Inferior parietal cortex (tissue), 1 donor: ENCODE measurements at regions not wholly inside any gene's neighbourhood (a gene's known extent, or its start where the extent isn't known, plus 50 kb on each side); places are given as distances from the start of the nearest gene placed in this dataset.

Source experiments
- DNase-seq: peaks from one replicate; pipeline ENCODE4 v3.0.0-alpha.2; 2016; ENCODE audit errors: extremely low spot score

- DNase-seq, result no peak
These were observed 519.6 kb upstream of the RAB6C start for GRCh38 chr2:129459881-129460280.

GRCh38 chr2:129460299-129461198, 518.9 kb upstream of the RAB6C start:
- DNase-seq, result no peak

DNA sequence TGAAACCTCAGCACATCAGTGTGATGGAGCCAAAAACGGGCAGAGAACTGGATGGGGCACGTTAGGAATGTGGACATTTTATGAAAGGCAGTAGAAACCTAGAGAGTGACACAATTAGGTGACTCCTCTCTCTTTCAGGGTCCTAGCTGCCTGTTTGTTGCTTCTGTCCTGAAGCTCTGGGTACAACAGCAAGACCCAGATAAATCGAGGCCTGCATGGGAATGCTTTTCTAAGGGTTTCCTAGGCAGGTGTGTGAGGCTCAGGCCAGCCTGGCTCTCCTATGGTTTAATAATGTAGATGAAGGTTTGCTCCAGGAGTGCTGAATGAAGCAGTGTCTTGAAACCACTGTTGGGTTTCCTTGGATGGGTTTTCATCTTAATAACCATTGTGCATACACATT, 517.1 kb upstream of the RAB6C start:
- DNase-seq, result no peak

DNA sequence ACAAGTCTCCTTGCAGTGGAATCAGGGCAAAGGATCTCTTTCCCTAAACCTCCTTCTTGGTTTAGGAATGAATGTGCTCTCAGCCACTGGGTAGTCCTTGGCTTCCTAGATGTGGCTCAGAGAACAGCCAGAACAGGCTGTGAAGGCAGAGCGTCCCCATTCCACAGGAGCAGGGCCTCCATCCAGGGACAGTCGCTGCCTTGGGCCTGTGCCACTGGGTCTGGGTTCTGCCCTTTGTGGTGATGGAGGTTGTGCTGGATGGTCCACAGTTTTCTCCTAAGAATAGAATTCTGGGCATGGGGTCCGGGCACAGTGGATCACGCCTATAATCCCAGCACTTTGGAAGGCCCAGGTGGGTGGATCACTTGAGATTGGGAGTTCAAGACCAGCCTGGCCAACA, 516.5 kb upstream of the RAB6C start:
- DNase-seq, result no peak

- no peak for DNase-seq
These were observed 515.4 kb upstream of the RAB6C start for GRCh38 chr2:129464036-129464435.

- no peak for DNase-seq
These were observed 514.8 kb upstream of the RAB6C start for GRCh38 chr2:129464631-129465030.

DNA sequence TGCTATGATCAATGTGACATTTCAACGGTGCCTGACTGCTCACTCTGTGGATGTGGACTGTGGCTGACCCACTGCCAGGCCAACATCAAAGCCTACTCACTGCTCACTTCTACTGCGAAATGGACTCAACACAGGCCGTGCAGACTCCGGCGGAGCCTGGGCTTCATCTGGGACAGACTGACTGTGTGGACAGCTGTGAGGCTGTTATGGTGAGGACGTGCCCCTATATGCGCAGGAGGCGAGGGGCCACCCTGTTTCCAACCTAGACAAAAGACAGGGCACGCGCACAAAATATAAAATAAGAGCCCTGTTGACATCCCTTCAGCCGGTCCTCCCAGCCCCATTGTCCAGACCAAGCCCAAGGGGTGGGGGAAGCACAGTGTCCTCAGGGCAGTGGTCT, 514.4 kb upstream of the RAB6C start:
- DNase-seq, result no peak

GRCh38 chr2:129466389-129466788, 513.1 kb upstream of the RAB6C start:
- DNase-seq, result no peak

- DNase-seq, result no peak
These were observed 512.3 kb upstream of the RAB6C start for GRCh38 chr2:129467012-129467779.

GRCh38 chr2:129467941-129468340, 511.5 kb upstream of the RAB6C start:
- no peak for DNase-seq

DNA sequence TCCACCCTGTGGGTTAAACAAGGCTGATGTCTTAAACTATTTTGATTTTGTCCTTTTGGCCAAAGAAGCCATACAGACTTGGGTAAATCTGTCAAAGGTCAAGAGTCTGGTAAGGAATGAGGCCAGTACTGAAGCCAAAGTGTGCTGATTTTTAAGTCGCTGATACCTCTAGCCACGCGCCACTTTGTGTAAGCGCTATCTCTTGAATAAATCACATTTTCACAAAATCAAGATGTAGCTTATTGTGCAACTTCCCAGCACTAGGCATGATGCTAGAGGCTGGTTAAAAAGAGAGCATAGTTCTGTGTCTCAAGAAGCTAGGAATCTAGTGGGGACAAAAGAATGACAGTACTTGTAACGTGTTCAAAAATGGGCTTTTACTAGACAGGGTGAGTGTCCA, 510.6 kb upstream of the RAB6C start:
- peak; percentile 13 for DNase-seq

- peak; percentile 16 for DNase-seq
These were observed 510.1 kb upstream of the RAB6C start for GRCh38 chr2:129469389-129469788.

DNA sequence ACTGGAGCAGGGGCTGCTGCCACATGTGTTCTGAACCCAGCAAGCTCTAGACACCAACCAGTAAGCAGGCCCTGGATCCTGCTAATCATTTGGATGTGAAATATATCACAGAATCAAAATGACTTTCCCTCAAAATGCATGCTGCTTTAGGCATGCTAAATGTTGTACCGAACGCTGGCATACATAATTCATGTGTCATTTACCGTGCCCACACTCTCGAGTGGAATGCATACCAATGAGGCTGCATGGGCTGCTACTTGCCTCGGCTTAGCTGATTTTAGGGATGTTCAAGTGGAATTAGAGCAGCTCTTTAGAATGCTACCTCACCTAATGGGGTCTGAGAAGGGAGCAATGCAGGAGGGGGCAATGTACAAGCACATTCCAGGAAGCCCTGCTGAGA, 509.6 kb upstream of the RAB6C start:
- no peak for DNase-seq

DNA sequence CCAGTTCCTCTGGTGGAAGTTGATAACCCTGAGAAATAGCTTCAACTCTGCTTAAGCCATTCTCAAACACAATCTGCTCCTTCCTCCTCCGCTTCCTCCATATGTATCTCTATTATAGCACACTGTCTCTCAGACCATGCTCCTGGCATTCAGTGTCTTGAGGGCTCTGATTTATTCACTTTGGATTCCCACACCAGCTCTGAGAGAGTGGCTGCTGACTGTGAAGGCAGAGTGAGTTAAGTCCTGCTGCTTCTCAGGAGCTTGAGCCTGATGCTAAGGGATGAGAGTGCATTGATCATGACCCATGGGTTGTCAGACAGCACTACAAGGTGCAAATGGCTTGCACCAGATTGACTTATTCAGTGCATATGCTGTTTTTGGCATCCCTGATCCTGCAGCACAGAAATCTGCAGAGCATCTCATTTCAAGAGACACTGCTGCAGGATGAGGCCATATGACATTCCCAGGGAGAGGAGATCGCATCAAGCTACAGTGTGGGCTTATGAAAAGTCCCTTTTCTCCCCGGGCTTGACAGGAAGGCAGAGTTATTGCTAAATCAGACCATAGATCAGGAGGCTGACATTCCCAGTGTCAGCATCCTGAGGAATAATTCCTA, 500.5 kb upstream of the RAB6C start:
- DNase-seq, result peak; percentile 17

DNA sequence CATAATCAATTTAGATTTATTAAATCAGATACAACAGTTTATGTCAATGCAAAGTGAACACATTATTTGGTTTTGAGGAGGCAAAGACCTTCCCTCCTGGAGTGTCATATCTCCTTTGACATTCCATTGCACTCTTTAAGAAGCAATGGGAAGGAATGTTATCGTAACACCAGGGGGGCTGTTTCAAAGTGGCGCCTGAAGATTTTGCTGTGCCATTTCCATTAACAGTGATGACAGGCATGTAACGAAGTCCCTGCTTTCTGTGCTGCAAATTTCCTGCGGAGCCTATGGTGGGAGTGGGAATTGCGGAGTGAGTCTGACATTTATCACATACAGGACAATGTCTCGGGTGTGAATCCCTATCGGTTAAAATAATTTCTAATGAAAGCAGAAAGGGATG, 499.6 kb upstream of the RAB6C start:
- no peak for DNase-seq

GRCh38 chr2:129480790-129481189, 498.7 kb upstream of the RAB6C start:
- no peak for DNase-seq

GRCh38 chr2:129481306-129482219, 497.9 kb upstream of the RAB6C start:
- no peak for DNase-seq

- DNase-seq, result no peak
These were observed 496.8 kb upstream of the RAB6C start for GRCh38 chr2:129482626-129483025.

GRCh38 chr2:129483366-129483765, 496.1 kb upstream of the RAB6C start:
- no peak for DNase-seq

DNA sequence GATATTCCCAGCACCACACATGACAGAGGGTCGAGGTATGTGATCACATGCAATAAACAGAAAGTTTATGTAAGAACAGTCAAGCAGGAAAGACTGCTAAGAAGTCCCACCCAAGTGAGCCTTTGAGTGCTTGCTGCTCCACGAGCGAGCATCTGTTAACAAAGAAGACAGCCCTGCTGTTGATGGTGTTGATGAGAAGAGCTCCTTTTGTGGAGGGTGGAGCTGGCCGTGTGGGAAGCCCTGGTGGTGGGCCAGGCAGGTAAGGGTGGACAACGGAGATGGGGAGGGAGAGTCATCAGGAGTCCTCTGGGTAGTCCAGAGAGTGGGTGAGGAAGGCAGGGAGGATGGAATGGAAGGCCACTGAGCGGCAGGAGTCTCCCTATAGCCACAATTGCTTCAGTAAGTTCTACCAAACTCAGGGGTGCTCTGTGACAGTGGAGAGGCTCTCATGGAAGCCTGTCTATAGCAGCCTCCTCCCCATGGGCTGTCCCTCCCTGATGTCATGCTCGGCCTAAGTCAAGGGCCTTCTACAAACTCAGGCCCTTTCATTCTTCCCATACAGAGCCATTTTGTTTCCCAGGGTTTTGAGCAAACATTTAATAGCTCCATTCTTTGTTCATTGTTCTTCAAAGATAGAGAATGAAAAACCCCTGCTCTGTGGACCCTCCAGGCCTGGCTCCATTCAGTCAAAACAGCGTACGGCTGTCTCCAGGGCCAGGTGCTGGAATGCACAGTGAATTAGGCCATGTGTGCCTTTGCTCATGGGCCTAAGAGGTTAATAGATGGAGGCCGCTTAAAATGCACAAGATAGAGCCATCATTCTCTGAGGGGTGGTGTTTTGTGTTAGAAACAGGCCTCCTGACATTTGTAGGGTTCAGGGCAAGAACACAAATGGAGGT, 494.2 kb upstream of the RAB6C start:
- DNase-seq, result no peak
